Fibroblast of skin of left biceps (primary cell): ENCODE measurements at regions not wholly inside any gene's neighbourhood (a gene's known extent, or its start where the extent isn't known, plus 50 kb on each side); places are given as distances from the start of the nearest gene placed in this dataset.
"Not testable (repeated sequence)": the region's sequence is repeated elsewhere in the genome, so short reads cannot be mapped to it uniquely, and the experiment has no call there.

Experiments used
- DNase-seq, 2 experiments: peaks; one replicate each; pipeline ENCODE4 v3.0.0-alpha.2; 2013; ENCODE audit warnings: low read depth in 2 of 2

DNA sequence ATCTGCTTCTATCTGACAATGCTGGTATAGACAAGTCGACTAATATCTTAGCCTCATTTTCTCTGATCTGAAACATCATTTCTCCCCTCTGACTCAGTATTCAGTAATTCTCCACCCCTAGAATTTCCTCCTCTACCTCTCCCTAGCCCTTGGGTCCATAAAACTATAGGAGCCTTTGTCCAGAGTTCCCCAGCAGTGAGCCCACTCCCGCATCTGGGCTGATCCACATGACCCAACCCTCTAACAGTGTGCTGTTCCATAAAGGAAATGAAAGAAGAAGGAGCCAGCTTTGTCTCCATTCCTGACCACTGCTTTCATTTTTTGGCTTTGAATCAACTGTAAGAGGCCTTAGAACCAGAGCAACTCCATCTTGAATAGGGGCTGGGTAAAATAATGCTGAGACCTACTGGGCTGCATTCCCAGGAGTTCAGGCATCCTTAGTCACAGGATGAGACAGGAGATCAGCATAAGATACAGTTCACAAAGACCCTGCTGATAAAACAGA is 222.7 kb upstream of the CDH8 start:
- DNase-seq, result not testable (repeated sequence)

DNA sequence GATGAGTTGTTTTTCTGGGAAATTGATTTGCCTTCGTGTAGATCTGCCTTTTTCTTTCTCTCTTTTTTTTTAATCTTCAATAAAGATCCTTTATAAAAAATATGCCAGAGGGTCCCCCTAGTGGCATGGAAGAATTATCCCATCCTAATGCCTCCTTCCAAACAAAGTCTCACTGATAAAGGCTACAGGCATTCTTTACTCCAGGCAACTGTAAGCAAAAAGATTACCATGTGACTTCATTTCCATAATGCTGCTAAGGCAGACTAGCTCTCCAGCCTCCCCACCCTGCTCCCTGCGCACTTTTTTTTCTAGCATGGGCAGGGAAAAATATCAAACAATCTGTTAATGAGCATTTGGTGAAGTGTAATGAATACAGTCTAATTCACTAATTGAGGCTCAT is 220.2 kb upstream of the CDH8 start:
- DNase-seq, result no peak

DNA sequence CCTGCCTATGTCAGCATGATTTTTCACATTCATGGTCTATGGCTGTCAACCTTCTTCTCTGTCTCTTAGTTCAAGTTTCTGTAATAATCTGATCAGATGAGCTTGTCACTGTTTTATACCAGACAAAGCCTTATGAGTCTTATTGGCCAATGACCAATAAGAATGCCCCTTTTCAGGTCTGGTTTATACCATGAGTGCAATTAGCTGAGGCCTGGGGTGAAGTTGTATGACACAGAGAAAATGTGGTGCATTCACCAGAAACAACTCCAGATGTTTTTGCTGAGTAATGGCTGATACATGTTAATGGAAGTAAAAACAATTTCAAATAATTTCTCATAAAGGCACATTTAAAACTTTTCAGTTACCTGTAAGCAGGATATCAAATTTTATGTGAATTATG is 218.6 kb upstream of the CDH8 start:
- DNase-seq, result peak; percentile 17 to 18

DNA sequence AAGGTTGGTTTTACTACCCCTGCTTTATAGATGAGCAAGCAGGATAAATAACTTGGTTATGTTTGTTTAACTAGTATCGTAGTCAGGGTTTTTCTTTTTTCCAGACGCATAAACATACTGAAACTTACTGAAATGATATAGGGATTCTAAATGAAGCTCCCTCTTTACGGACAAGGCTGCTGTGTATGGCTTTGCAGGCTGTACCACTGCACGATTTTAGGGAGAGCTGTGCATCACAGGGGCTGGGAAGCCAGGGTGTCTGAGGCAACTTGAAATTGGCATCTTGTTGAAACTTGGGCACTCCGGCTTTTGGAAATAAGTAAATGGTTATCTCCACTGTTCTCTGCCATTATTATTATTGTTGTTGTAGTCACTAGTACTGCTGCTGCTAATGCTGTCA is 218.1 kb upstream of the CDH8 start:
- DNase-seq, result no peak

DNA sequence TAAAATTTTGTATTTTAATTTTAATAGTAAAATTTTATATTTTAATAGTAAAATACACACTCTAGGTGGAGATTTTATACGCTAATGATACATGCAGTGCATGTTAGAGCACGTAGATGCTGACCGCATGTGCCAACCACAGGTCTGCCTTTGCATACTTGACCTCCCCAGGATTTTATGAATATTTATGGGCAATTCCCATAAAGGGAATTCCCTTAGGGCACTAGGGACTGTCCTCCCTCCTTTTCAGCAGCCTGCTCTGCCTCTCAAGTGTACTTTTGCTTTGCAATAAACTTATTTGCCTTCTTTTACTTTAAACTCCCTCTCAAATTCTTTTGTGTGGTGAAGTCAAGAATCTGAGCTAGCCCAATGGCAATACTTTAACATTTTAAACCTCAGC is 217.7 kb upstream of the CDH8 start:
- DNase-seq, result no peak

DNA sequence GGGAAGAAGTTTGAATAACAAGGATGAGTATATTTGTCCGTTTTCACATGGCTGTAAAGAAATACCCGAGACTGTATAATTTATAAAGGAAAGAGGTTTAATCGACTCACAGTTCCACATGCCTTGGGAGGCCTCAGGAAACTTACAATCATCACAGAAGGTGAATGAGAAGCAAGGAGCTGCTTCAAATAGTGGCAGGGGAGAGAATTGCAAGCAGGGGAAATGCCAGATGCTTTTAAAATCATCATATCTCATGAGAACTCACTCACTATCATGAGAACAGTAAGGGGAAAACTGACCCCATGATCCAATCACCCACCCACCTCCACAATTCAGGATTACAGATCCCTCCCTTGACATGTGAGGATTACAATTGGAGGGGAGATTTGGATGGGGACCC is 212.8 kb upstream of the CDH8 start:
- no peak for DNase-seq

DNA sequence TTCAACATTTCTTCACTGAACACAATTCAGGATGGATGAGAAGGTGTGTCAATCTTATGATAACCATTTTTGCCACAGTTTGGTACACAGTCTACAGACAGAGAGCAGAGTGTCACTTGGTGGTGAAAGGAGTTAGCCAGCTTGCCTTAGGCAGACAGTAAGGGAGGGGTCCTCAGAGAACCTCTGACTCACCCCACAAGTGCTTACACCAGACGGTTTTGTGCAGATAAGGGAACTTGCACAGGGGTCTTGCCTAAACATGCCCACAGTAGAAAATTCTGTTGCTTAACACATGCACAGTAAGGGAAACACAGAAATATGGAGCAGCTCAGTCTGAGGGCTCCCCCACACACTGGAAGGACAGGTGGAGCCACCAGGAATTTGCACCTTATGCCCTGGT is 204.5 kb upstream of the CDH8 start:
- no peak for DNase-seq

DNA sequence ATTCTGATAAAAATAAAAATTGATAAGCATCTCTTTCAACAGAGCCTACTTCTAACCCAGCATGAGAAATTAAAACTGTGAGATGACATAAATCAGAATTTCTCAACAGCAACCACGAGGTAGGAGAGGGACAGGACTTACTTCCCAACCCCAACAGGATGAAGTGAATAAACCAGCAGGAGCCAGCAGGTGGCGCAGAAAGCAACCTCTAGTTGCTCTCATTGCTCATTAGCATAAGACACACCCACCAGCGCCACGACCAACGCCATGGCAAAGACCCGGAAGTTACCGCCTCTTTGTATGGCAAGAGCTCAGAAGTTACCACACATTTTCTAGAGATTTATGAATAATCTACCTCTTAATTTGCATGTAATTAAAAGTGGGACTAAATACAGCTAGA is 189.4 kb upstream of the CDH8 start:
- peak; percentile 12 to 15 for DNase-seq

DNA sequence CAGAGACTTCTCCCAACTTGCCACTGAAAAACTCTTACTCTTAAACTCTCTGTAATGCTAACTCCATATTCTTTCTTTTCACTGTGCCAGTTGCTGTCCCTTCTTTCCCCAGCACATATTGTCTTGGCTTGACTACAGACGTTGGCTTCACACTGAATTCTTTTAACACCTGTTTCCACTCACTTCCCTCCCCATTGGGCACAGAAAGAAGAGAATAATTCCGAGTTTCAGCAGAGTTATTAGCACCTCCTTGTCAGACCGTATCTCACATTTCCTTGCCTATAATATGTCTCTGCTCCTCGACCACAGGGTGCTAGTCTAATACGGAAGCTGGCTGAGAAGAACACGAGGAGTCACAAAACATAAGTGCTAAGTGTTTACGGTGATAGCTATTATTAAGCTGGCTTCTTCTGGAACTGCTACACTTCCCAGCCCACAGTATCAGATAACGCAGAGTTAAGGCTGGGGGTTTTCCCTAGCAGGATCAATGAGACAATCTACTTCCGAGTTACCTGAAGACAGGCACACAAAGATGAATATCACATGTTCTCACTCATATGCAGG is 188.5 kb upstream of the CDH8 start:
- no peak for DNase-seq

DNA sequence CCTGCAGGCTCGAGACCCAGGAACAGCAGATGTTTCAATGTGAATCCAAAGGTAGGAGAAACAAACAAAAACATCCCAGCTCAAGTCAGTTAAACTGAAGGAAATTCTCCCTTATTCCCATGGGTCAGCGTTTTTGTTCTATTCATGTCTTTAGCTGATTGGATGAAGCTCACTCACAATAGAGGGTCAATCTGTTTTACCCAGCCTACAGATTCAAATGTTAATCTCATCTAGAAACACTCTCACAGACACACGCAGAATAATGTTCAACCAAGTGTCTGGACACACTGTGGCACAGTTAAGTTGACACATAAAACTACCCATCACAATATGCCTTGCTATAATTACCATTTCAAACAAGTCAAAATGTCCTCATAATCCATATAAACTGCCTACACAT is 180.6 kb upstream of the CDH8 start:
- no peak for DNase-seq

DNA sequence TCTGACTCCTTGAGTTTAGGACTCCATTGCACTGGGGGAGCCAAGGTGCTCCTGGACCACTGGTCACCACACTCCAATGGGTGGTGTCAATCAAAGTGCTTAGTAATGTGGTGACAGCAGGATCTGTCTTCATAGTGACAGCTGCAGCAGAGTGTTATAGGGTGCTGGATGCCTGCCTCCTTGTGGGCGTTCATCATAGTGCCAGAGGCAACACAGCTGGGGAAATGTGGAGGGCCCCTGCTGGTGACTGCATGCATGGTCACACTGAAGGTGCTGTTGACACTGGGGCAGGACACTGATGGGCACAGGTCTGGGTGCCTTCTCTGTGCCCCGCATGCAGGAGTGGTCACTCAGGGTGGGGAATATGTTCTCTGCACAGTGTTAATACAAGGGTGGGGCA is 177.5 kb upstream of the CDH8 start:
- no peak for DNase-seq

DNA sequence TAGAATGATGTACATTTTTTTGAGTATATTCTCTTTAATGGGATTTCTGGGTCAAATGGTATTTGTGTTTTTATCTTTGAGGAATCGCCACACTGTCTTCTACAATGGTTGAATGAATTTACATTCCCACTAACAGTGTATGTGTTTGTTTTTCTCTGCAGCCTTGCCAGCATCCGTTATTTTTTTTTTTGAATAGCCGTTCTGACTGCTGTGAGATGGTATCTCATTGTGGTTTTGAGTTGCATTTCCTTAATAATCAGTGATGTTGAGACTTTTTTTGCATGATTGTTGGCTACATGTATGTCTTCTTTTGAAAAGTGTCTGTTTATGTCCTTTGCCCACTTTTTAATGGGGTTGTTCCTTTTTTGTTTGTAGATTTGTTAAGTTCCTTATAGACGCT is 172.7 kb upstream of the CDH8 start:
- DNase-seq, result no peak

DNA sequence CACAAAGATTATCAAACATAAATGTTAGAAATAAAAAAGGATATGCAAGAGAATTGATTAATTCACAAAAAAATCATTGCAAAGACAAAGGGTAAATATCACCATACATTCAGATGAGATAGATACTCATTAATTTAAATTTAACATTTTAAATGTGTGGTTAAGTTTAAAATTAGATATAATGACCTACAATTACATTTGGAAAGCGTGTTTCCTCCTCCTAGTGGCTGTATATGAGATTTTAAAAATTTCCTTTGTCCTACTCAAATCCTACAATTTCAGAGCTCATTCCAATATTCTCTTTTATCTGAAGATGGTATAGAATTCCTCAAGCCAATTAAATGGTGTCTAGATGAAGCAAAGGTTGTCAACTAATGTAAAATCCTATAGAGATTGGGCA is 169.2 kb upstream of the CDH8 start:
- no peak for DNase-seq

DNA sequence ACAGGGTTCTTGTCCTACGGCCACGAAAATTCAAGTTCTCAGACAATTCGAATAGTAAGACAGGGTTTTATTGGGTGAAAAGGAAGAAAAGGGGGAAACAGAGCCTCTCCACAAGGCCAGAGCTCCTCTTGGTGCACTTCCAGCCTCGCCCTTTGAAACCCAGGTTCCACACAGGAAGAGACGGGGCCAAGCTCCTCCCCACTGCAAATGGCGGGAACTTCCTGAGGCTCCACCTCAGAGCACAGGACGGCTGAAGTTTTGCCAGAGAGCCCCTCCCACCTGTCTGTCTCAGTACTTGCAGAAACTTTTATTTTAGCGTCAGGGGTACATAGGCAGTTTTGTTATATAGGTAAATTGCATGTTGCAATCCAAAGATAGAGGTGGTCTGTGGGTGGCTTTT is 165.7 kb upstream of the CDH8 start:
- DNase-seq, result no peak

DNA sequence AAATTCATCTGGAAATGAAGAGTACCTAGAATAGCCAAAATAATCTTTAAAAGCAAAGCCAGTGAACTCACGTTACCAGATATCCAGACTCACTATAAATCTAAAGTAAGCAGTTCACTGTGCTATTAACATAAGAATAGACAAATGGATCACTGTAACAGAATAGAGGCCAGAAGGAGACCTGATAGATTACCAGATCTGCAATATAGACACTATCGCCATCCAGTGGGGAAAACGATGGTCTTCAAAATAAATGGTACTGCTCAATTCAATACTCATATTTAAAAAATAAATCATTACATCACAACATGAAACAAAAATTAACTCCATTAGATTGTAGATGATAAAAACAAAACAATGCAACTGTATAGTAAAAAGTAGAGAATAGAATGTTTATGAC is 158.6 kb upstream of the CDH8 start:
- no peak for DNase-seq

DNA sequence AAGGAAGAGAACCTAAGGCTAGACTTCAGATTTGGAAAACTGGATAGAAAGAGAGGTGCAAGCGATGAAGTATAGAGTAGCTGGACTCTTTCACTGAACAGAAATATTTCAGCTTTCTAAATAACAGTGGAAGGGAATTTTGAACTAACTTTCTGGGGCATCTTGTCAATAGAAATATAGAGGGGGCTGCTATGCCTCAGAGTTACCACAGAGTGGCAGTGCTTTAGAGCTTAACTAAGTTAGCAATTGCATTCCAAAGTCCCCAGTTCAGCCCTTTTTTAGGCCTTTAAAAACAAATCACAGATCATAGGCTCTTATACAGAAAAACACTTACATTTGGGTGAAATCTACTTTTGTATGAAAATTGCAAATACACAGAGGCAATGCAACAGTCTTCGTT is 154.2 kb upstream of the CDH8 start:
- DNase-seq, result peak; percentile 6 to 9

DNA sequence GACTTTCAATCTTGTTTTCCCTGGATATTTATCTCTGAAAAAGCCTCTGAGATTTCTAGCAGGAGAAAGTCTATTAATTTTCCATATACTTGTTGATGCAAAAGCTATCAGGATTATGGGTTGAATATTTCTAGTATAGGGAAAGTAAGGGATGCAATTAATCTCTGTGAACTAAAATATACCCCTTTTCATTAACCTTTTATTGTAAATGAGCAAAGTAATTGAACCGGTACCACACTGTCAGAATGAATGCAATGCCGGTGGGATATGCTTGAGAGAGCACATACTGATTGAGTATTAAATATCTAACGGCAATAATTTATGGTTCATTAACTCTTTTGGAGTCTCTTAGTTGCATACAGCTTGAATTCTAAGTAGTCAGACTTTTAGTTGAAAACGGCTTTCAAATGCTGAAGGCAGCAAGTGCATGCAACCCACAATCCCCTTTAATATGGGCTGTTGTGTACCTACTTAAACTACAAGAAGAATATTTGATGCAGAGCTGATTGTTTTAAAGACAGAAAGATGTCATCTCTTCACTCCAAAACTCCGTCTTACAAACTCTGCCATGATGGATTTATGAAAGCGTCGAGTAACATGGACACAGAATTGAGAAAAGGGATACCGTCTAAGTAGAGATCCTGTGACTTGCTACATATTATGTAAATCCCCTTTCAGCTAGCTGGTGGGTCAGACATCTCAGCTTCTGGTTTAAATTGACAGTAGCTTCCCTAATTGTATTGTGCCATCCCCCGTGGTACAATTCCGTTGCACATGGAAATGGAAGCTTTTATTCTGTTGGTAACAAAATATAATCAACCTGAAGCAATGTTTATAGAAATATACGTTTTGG is 141.3 kb upstream of the CDH8 start:
- no peak for DNase-seq

DNA sequence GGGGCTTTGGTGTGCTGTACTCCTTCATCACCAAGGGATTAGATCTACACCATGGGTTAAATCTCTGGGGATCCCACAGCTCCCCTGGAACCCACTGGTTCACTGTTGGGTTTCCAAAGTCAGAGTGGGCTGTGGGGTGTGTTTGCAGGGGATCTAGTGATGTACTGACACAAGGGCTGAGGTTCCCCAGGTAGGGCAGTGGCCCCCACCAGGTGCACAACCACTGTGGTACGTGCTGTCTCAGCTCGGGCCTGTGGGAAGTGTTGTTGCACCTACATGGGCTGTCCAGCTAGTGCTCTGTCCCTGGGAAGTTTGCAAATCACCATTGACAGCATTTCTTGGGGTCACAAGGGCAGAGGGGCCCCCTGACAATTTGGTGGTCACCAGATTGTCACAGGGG is 134.4 kb upstream of the CDH8 start:
- no peak for DNase-seq

DNA sequence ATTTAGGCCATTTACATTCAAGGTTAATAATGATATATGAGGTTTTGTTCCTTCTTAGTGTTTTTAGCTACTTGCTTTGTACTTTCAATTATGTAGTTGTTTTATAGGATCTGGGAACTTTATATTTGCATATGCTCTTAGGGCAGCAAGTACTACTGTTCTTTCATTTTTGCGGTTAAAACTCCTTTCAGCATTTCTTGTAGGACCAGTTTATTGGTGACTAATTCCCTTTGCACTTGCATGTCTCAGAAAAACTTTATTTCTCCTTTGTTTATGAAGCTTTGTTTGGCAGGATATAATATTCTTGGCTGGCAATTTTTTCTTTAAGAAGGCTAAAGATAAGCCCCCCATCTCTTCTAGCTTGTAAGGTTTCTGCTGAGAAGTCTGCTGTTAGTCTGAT is 131.3 kb upstream of the CDH8 start:
- DNase-seq, result no peak

DNA sequence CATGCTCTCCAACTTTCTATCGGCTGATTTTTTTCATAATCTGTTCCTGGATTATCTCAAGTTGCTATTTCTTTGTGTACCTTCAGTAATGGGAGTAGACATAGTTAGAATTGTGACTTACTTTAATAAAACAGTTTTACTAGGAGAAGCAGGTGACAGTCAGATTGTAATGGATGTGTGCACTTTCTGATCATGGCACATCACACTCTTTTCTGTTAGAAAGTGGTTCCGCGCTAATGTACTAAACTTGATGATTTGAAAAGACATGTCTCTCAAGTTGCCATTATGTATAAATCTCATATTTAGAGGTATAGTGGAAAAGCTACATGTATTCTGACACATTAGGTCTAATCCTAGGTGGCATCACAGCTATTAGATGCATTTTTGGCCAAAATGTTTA is 121.3 kb upstream of the CDH8 start:
- no peak for DNase-seq

DNA sequence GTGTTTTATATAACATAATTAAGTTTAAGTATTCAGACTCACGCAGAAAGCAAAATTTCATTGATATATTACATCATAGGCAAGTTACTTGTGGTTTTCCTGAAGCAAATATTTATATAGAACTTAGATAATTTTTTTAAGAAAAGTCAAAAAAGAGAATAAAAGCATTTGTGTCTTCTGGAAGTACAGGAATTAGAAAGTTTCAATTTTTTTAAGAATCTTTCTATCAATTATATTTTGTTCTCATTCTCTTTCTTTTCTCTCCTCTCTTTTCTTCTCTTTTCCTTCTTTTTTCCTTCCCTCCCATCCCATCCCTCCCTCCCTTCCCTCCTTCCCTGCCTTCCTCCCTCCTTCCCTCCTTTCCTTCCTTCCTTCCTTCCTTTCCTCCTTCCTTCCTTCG is 120.7 kb upstream of the CDH8 start:
- DNase-seq, result no peak

DNA sequence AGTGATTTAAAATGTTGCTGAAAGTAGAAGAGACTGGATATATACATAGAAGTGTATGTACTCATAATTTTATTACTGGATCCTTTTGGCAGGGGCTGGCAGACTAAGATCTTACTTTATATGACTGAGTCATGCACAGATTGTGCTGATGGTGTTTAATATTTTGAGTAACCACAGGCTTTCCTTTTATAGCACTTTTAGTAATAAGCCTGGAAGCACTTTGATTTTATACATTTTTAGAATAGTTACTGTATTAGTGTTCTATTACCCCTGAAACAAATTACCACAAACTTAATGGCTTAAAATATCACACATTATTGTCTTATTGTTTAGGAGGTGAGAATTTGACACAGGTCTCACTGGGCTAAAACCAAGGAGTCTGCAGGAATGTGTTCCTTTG is 113.4 kb upstream of the CDH8 start:
- DNase-seq, result peak; percentile 82 to 87

DNA sequence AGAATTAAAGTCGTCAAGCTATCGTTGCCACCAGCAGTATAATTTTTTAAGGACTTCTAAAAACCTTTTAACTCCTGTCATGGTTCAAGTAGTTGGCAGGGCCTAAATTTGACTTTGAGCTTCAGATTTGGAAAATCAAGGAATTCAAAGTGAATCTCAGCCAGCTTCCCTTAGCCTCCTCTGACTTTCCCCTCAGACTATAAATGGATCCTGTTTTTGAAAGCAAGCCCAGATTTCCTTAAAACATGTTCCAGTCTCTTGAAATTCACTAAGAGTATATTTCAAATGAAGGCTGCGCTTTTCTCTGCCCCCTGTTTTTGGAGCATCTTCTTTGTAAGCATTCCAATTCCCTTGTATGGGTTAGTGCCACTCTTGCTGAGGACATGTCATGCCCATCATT is 101.8 kb upstream of the CDH8 start:
- no peak for DNase-seq

DNA sequence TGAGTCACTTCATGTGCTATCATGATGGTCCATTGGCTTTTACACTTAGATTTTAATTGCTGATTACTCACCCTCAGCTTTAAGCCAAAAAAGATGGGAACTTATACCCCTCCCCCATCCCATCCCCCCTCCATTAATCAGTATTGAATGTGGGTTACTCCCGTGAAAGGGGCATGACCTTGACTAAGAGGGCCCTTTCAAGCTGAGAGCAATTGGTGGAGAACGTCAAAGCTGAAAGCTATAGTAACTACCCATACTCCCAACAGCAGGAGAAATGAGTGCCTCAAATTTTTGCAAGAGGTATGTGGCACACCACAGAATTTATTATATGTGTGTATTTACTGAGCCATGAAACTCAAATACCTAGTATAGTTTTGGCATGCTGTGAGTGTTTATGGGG is 99.7 kb upstream of the CDH8 start:
- peak; percentile 85 to 88 for DNase-seq
